WTC11 (cell line): ENCODE measurements at regions not wholly inside any gene's neighbourhood (a gene's known extent, or its start where the extent isn't known, plus 50 kb on each side); places are given as distances from the start of the nearest gene placed in this dataset.

Experiments
- NFYB ChIP-seq: sonication (generic); formaldehyde crosslinking; conservative IDR thresholded peaks from 2 replicates; pipeline ENCODE4 v1.8.0; 2022; ENCODE audit warnings: low read depth, missing genetic modification reagents
- USF2 ChIP-seq: sonication (generic); formaldehyde crosslinking; IDR thresholded peaks from 2 replicates; pipeline ENCODE4 v1.8.1; 2023; ENCODE audit warnings: mild to moderate bottlenecking, missing genetic modification reagents, moderate library complexity

DNA sequence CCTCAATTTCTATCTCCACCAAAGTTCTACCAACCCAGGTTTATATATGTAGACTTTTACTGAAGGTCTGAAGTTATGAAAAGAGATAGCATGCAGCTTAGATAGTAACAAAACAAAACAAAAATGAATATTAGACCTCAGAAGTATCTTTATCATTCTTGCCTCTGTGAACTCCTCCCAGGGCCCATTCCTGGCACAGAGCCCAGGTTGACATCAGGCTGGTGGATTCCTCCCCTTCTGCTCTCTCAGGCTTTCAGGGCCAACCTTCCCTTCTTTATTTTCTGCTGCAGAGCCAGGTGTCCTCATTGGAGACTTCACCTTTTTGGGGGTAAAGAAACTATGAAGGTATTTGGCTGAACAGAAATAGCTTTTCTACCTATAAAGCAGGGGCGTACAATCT, 112.8 kb upstream of the PITX2 start:
- TF ChIP-seq NFYB (CRISPR knock-in tag) (no peak), USF2 (CRISPR knock-in tag) (no peak)
